Activated CD8-positive, alpha-beta T cell treated with anti-CD3 and anti-CD28 coated beads for 36 hours (primary cell): ENCODE measurements at regions not wholly inside any gene's neighbourhood (a gene's known extent, or its start where the extent isn't known, plus 50 kb on each side); places are given as distances from the start of the nearest gene placed in this dataset.

Experiments used
- ATAC-seq: fragments of 200-7000 bp; cut with Tn5 transposase; one replicate; pipeline ENCODE4 v1.10.0; 2021; ENCODE audit warnings: mild to moderate bottlenecking, moderate library complexity
- CTCF ChIA-PET: fragments of 350-600 bp; sonication (Branson Sonifier 250); formaldehyde crosslinking; loops from one replicate; lab custom pipeline; 2021; ENCODE audit warnings: antibody characterized with exemption; lab: Charles Lee
- POLR2A ChIA-PET: fragments of 350-600 bp; sonication (Branson Sonifier 250); formaldehyde crosslinking; loops from one replicate; lab custom pipeline; 2021; ENCODE audit warnings: antibody characterized with exemption; lab: Charles Lee
- DNase-seq: peaks from one replicate; pipeline ENCODE4 v3.0.0-alpha.2; 2020
- H3K27ac Mint-ChIP-seq: one replicate; pipeline ENCODE4 v1.8.0; 2021; ENCODE audit warnings: mild to moderate bottlenecking, mixed read lengths
- H3K27me3 Mint-ChIP-seq: one replicate; pipeline ENCODE4 v1.8.0; 2021; ENCODE audit warnings: mixed read lengths
- H3K36me3 Mint-ChIP-seq: one replicate; pipeline ENCODE4 v1.8.0; 2021; ENCODE audit warnings: low read depth, mixed read lengths
- H3K4me1 Mint-ChIP-seq: one replicate; pipeline ENCODE4 v1.8.0; 2021; ENCODE audit warnings: low read depth, mixed read lengths
- H3K4me3 Mint-ChIP-seq: one replicate; pipeline ENCODE4 v1.8.0; 2021; ENCODE audit warnings: mild to moderate bottlenecking, moderate library complexity, mixed read lengths
- H3K9me3 Mint-ChIP-seq: one replicate; pipeline ENCODE4 v1.8.0; 2021; ENCODE audit warnings: mixed read lengths
- CTCF ChIP-seq: fragments of 200-600 bp; IDR thresholded peaks from one replicate; pipeline ENCODE4 v1.8.0; 2022; ENCODE audit warnings: antibody characterized with exemption, mild to moderate bottlenecking
- intact Hi-C: fragments of 100-400 bp; cut with micrococcal nuclease; formaldehyde crosslinking; loops from one replicate; pipeline ENCODE4 v1.10.0; 2022

- no peak overlapping the region for H3K4me3 Mint-ChIP-seq
- intact Hi-C loops, result no loop called here
- H3K36me3 Mint-ChIP-seq, result no peaks in the 10 kb centered on the region
- DNase-seq, result no peak
- ATAC-seq, result no peak
- TF ChIP-seq CTCF, result no peak
- no peaks in the 10 kb centered on the region for H3K4me1 Mint-ChIP-seq
- H3K27ac Mint-ChIP-seq, result no peak overlapping the region
- H3K9me3 Mint-ChIP-seq, result no peaks in the 10 kb centered on the region
- CTCF ChIA-PET, result no interaction called here
- POLR2A ChIA-PET, result no interaction called here
- H3K27me3 Mint-ChIP-seq, result no peaks in the 10 kb centered on the region
These were observed 549.8 kb upstream of the FAM241A start for GRCh38 chr4:111595456-111595855.

- H3K4me1 Mint-ChIP-seq, result no peaks in the 10 kb centered on the region
- H3K27ac Mint-ChIP-seq, result no peak overlapping the region
- no peak overlapping the region for H3K4me3 Mint-ChIP-seq
- POLR2A ChIA-PET, result interaction anchor here (0.6 kb wide), 1 partner anchor 18 kb away, joined by 3 read pairs; no protein-coding TSS in a partner anchor
- ATAC-seq, result no peak
- no peak for TF ChIP-seq CTCF
- CTCF ChIA-PET, result no interaction called here
- no peak for DNase-seq
- H3K36me3 Mint-ChIP-seq, result no peaks in the 10 kb centered on the region
- intact Hi-C loops, result no loop called here
- H3K27me3 Mint-ChIP-seq, result no peaks in the 10 kb centered on the region
- no peaks in the 10 kb centered on the region for H3K9me3 Mint-ChIP-seq
These were observed 548.8 kb upstream of the FAM241A start for GRCh38 chr4:111596491-111596890.

GRCh38 chr4:111601671-111602070, 543.6 kb upstream of the FAM241A start:
- no peak for DNase-seq
- POLR2A ChIA-PET, result no interaction called here
- no peaks in the 10 kb centered on the region for H3K27me3 Mint-ChIP-seq
- H3K27ac Mint-ChIP-seq, result no peak overlapping the region
- H3K4me3 Mint-ChIP-seq, result no peak overlapping the region
- no peak for TF ChIP-seq CTCF
- no peaks in the 10 kb centered on the region for H3K9me3 Mint-ChIP-seq
- no peak for ATAC-seq
- no peaks in the 10 kb centered on the region for H3K4me1 Mint-ChIP-seq
- CTCF ChIA-PET, result no interaction called here
- H3K36me3 Mint-ChIP-seq, result no peaks in the 10 kb centered on the region
- intact Hi-C loops, result no loop called here

GRCh38 chr4:111602848-111603247, 542.4 kb upstream of the FAM241A start:
- intact Hi-C loops, result no loop called here
- Mint-ChIP-seq H3K27me3 (no peaks in the 10 kb centered on the region), H3K36me3 (no peaks in the 10 kb centered on the region), H3K4me1 (no peaks in the 10 kb centered on the region), H3K9me3 (no peaks in the 10 kb centered on the region), H3K4me3 (no peak overlapping the region), H3K27ac (no peak overlapping the region)
- no peak for TF ChIP-seq CTCF
- ATAC-seq (no peak), DNase-seq (no peak)
- ChIA-PET CTCF (no interaction called here), POLR2A (no interaction called here)

GRCh38 chr4:111605111-111605510, 540.1 kb upstream of the FAM241A start:
- POLR2A ChIA-PET, result no interaction called here
- intact Hi-C loops, result no loop called here
- ATAC-seq (no peak), DNase-seq (no peak)
- no peaks in the 10 kb centered on the region for H3K9me3 Mint-ChIP-seq
- H3K36me3 Mint-ChIP-seq, result no peaks in the 10 kb centered on the region
- no peaks in the 10 kb centered on the region for H3K27me3 Mint-ChIP-seq
- H3K4me1 Mint-ChIP-seq, result no peaks in the 10 kb centered on the region
- CTCF ChIA-PET, result no interaction called here
- no peak for TF ChIP-seq CTCF
- no peak overlapping the region for H3K27ac Mint-ChIP-seq
- H3K4me3 Mint-ChIP-seq, result no peak overlapping the region
